RPMI8226 (cell line): ENCODE measurements at regions not wholly inside any gene's neighbourhood (a gene's known extent, or its start where the extent isn't known, plus 50 kb on each side); places are given as distances from the start of the nearest gene placed in this dataset.

Experiments used
- DNase-seq: peaks from one replicate; pipeline ENCODE4 v3.0.0-alpha.2; 2015

- no peak for DNase-seq
Observed at GRCh38 chr9:107932601-107933000, 443.0 kb upstream of the KLF4 start.

GRCh38 chr9:107932046-107932445 lies 442.5 kb upstream of the KLF4 start:
- DNase-seq = no peak

- no peak for DNase-seq
Observed at GRCh38 chr9:107931071-107931715, 441.6 kb upstream of the KLF4 start.

- DNase-seq = peak; percentile 26
Observed at GRCh38 chr9:107929443-107929842, 439.9 kb upstream of the KLF4 start.

GRCh38 chr9:107928701-107929371 lies 439.3 kb upstream of the KLF4 start:
- DNase-seq = no peak

- DNase-seq = no peak
Observed at GRCh38 chr9:107927276-107927675, 437.7 kb upstream of the KLF4 start.

GRCh38 chr9:107925749-107926297 lies 436.3 kb upstream of the KLF4 start:
- no peak for DNase-seq

GRCh38 chr9:107922260-107922659 lies 432.7 kb upstream of the KLF4 start:
- DNase-seq = no peak

- DNase-seq = no peak
Observed at GRCh38 chr9:107919263-107919662, 429.7 kb upstream of the KLF4 start.

GRCh38 chr9:107918749-107919148 lies 429.2 kb upstream of the KLF4 start:
- no peak for DNase-seq

GRCh38 chr9:107914151-107914550 lies 424.6 kb upstream of the KLF4 start:
- DNase-seq = no peak

GRCh38 chr9:107907715-107908114 lies 418.1 kb upstream of the KLF4 start:
- no peak for DNase-seq

- DNase-seq = no peak
Observed at GRCh38 chr9:107907255-107907654, 417.7 kb upstream of the KLF4 start.

- peak; percentile 4 for DNase-seq
Observed at GRCh38 chr9:107906074-107906473, 416.5 kb upstream of the KLF4 start.

GRCh38 chr9:107905308-107906020 lies 415.9 kb upstream of the KLF4 start:
- DNase-seq = peak; percentile 3

GRCh38 chr9:107899961-107900330 lies 410.4 kb upstream of the KLF4 start:
- no peak for DNase-seq

- no peak for DNase-seq
Observed at GRCh38 chr9:107898761-107899160, 409.2 kb upstream of the KLF4 start.

GRCh38 chr9:107896544-107896943 lies 407.0 kb upstream of the KLF4 start:
- DNase-seq = no peak

- DNase-seq = no peak
Observed at GRCh38 chr9:107895501-107896001, 406.0 kb upstream of the KLF4 start.

GRCh38 chr9:107894572-107895261 lies 405.1 kb upstream of the KLF4 start:
- no peak for DNase-seq

GRCh38 chr9:107890921-107891465 lies 401.4 kb upstream of the KLF4 start:
- no peak for DNase-seq

- no peak for DNase-seq
Observed at GRCh38 chr9:107888773-107889227, 399.2 kb upstream of the KLF4 start.

GRCh38 chr9:107886826-107887225 lies 397.3 kb upstream of the KLF4 start:
- DNase-seq = no peak
